SK-N-SH (cell line): ENCODE measurements at regions not wholly inside any gene's neighbourhood (a gene's known extent, or its start where the extent isn't known, plus 50 kb on each side); places are given as distances from the start of the nearest gene placed in this dataset.

ENCODE experiments used
- CTCF ChIA-PET: fragments of 300-600, 350-600 bp; formaldehyde crosslinking; extraction: SDS; loops from one replicate; lab custom pipeline; 2021; lab: Yijun Ruan, JAX
- POLR2A ChIA-PET: fragments of 350-600 bp; sonication (Branson Sonifier 250); formaldehyde crosslinking; extraction: SDS; loops from one replicate; lab custom pipeline; 2020; ENCODE audit warnings: antibody characterized with exemption, inconsistent platforms; lab: Yijun Ruan, JAX
- DNase-seq: peaks from one replicate; pipeline ENCODE4 v3.0.0; 2012
- H2AFZ ChIP-seq: fragments of 200-600 bp; sonication (generic); 2 replicates; pipeline ENCODE4 v1.8.1; 2016; ENCODE audit warnings: antibody characterized with exemption, mild to moderate bottlenecking, low read depth
- H3F3A ChIP-seq: fragments of 200-600 bp; sonication (generic); replicated peaks from 2 replicates; pipeline ENCODE3; 2016; ENCODE audit warnings: antibody characterized with exemption, mild to moderate bottlenecking; ENCODE audit not compliant: insufficient read depth
- H3K27ac ChIP-seq, 2 experiments: fragments of 200-500 bp in 1 of 2; fragments of 200-600 bp in 1 of 2; sonication (Bioruptor generic) in 1 of 2; sonication (generic), shearing (Covaris generic) in 1 of 2; 2 replicates each; pipeline versions ENCODE4 v1.5.1 to v1.6.1; 2014 to 2016; ENCODE audit warnings: low read depth in 2 of 2, inconsistent platforms in 1 of 2, low read length in 1 of 2, mild to moderate bottlenecking in 1 of 2, mixed read lengths in 1 of 2
- H3K27me3 ChIP-seq: fragments of 200-600 bp; sonication (generic), shearing (Covaris generic); 2 replicates; pipeline ENCODE4 v1.6.1; 2016; ENCODE audit warnings: mixed run types; ENCODE audit not compliant: insufficient read depth
- H3K36me3 ChIP-seq, 2 experiments: fragments of 200-500 bp in 1 of 2; fragments of 200-600 bp in 1 of 2; sonication (Bioruptor generic) in 1 of 2; sonication (generic) in 1 of 2; replicated peaks in 1 of 2; 2 replicates each; pipeline versions ENCODE3 to v1.5.1; 2014 to 2016; ENCODE audit warnings: low read length in 1 of 2, mild to moderate bottlenecking in 1 of 2; ENCODE audit not compliant: insufficient read depth in 2 of 2, control insufficient read depth in 1 of 2
- H3K4me1 ChIP-seq, 2 experiments: fragments of 200-500 bp in 1 of 2; fragments of 200-600 bp in 1 of 2; sonication (Bioruptor generic) in 1 of 2; sonication (generic), shearing (Covaris generic) in 1 of 2; 2 replicates each; pipeline versions ENCODE4 v1.5.1 to v1.6.1; 2014 to 2016; ENCODE audit warnings: low read depth in 1 of 2, low read length in 1 of 2, mixed run types in 1 of 2; ENCODE audit not compliant: insufficient read depth in 2 of 2, control insufficient read depth in 1 of 2
- H3K4me2 ChIP-seq: fragments of 200-600 bp; sonication (generic), shearing (Covaris generic); 2 replicates; pipeline ENCODE4 v1.6.1; 2017; ENCODE audit warnings: mixed run types
- H3K4me3 ChIP-seq, 2 experiments: fragments of 200-500 bp in 1 of 2; fragments of 200-600 bp in 1 of 2; sonication (Bioruptor generic) in 1 of 2; sonication (generic), shearing (Covaris generic) in 1 of 2; 2 replicates each; pipeline versions ENCODE4 v1.5.1 to v1.8.1; 2014 to 2016; ENCODE audit warnings: low read depth in 2 of 2, inconsistent platforms in 1 of 2, low read length in 1 of 2, mild to moderate bottlenecking in 1 of 2, mixed read lengths in 1 of 2, moderate library complexity in 1 of 2
- H3K79me2 ChIP-seq: fragments of 200-600 bp; sonication (generic); 2 replicates; pipeline ENCODE4 v1.8.1; 2017; ENCODE audit warnings: mild to moderate bottlenecking; ENCODE audit not compliant: insufficient read depth
- H3K9ac ChIP-seq: fragments of 200-600 bp; sonication (generic); 2 replicates; pipeline ENCODE4 v1.6.1; 2017; ENCODE audit warnings: mixed run types
- H3K9me2 ChIP-seq: fragments of 200-600 bp; sonication (generic); 2 replicates; pipeline ENCODE4 v1.6.1; 2017; ENCODE audit warnings: mixed run types
- H3K9me3 ChIP-seq: fragments of 200-600 bp; sonication (generic); 2 replicates; pipeline ENCODE4 v1.6.1; 2017; ENCODE audit warnings: mixed run types, mild to moderate bottlenecking, moderate library complexity
- H4K20me1 ChIP-seq: fragments of 200-600 bp; sonication (generic); 2 replicates; pipeline ENCODE4 v1.6.1; 2017; ENCODE audit warnings: mild to moderate bottlenecking, mixed run types; ENCODE audit not compliant: insufficient read depth
- EZH2phosphoT487 ChIP-seq: fragments of 200-600 bp; sonication (generic); IDR thresholded peaks from 2 replicates; pipeline ENCODE4 v1.6.1; 2017; ENCODE audit warnings: low read depth, mixed run types, mild to moderate bottlenecking, antibody characterized with exemption, moderate library complexity, borderline replicate concordance
- FOSL2 ChIP-seq: IDR thresholded peaks from 2 replicates; pipeline ENCODE4 v1.4.0; 2012; ENCODE audit warnings: low read depth, mild to moderate bottlenecking, moderate library complexity, borderline replicate concordance
- FOXJ3 ChIP-seq: sonication (generic); formaldehyde crosslinking; IDR thresholded peaks from 2 replicates; pipeline ENCODE4 v1.5.1; 2020; ENCODE audit warnings: mild to moderate bottlenecking, missing genetic modification reagents
- RAD21 ChIP-seq: IDR thresholded peaks from 2 replicates; pipeline ENCODE4 v1.6.1; 2012; ENCODE audit warnings: mild to moderate bottlenecking, low read length
- SMC3 ChIP-seq: IDR thresholded peaks from 2 replicates; pipeline ENCODE4 v1.6.1; 2012; ENCODE audit warnings: low read depth, low read length, improper control_type of control experiment
- TEAD4 ChIP-seq: IDR thresholded peaks from 2 replicates; pipeline ENCODE4 v1.4.0; 2012; ENCODE audit warnings: mild to moderate bottlenecking, borderline replicate concordance; ENCODE audit not compliant: insufficient read depth
- ZBTB33 ChIP-seq: IDR thresholded peaks from 2 replicates; pipeline ENCODE4 v1.4.0; 2012; ENCODE audit warnings: low read depth, borderline replicate concordance
- WGBS: methylation state at CpG from one replicate; pipeline ENCODE4 v1.1.6; 2017; ENCODE audit warnings: low lambda C conversion rate; 5-methylcytosine and 5-hydroxymethylcytosine counted together
- TF ChIP-seq, protein P1 (sequence below): fragments of 200-600 bp; sonication (generic); IDR thresholded peaks from 2 replicates; pipeline ENCODE4 v1.6.1; 2017; ENCODE audit warnings: antibody characterized with exemption, mild to moderate bottlenecking, moderate library complexity

GRCh38 chr5:93850311-93850710, 108.9 kb upstream of the POU5F2 start:
- H3K27me3 ChIP-seq: no peaks in the 10 kb centered on the region
- no peak overlapping the region for H2AFZ ChIP-seq
- H3K4me1 ChIP-seq: peaks cover 0 to 3% of the 10 kb centered on the region in 2 experiments; a peak in 3 of 4 replicates
- no peak overlapping the region for H3K27ac ChIP-seq
- no peak overlapping the region for H3K4me2 ChIP-seq
- CTCF ChIA-PET: interaction anchor here (1.0 kb wide), 1 partner anchor 935 kb away, joined by 3 read pairs; no protein-coding TSS in a partner anchor
- no peaks in the 10 kb centered on the region for H3K9me2 ChIP-seq
- no peak overlapping the region for H3K4me3 ChIP-seq
- no peak overlapping the region for H3K9ac ChIP-seq
- no peaks in the 10 kb centered on the region for H3K79me2 ChIP-seq
- no peaks in the 10 kb centered on the region for H3K9me3 ChIP-seq
- peak; percentile 20; the same call in 1 of the 2 replicates for TF ChIP-seq RAD21
- 0 out of 2 replicates have a peak, but pooled peaks have one; percentile 12 for TF ChIP-seq SMC3
- TF ChIP-seq FOSL2: no peak
- TF ChIP-seq, all 33 proteins: peak for 2
- no peaks in the 10 kb centered on the region for H4K20me1 ChIP-seq
- H3F3A ChIP-seq: no peaks in the 10 kb centered on the region
- no peaks in the 10 kb centered on the region for H3K36me3 ChIP-seq
- WGBS: 93% methylated on average over 3 of the region's 3 CpGs
- DNase-seq: peak; percentile 15
- POLR2A ChIA-PET: no interaction called here

DNA sequence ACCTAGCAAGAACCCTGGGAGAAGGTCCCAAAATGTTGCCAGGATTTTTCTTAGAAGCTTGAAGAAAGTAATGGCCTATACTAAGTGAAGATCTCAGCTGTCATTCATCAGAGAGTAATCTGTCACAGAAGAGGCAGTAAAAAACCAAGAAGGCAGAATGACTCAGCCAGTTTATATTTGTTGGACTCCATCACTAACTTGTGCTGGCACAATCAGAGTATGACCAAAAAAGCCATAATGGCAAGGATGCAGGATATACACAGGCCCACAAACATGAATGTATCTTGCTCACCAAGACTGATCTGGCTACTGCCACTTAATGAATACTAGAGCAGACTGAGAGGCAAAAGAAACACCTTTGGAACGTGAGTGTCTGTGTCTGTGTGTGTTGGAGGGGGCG, 104.0 kb upstream of the POU5F2 start:
- Histone ChIP-seq H3K9ac (no peak overlapping the region), H3K27me3 (no peaks in the 10 kb centered on the region), H3K79me2 (no peaks in the 10 kb centered on the region), H3K27ac (no peak overlapping the region), H3F3A (no peaks in the 10 kb centered on the region), H3K4me1 (peaks cover 0 to 3% of the 10 kb centered on the region in 2 experiments; a peak in 3 of 4 replicates), H3K4me2 (no peak overlapping the region), H3K36me3 (no peaks in the 10 kb centered on the region), H3K9me2 (no peaks in the 10 kb centered on the region), H4K20me1 (no peaks in the 10 kb centered on the region), H2AFZ (no peak overlapping the region), H3K4me3 (no peak overlapping the region), H3K9me3 (peaks cover 9% of the 10 kb centered on the region; the same call in 1 of the 2 replicates)
- no peak for DNase-seq
- CTCF ChIA-PET: interaction anchor here (0.8 kb wide), 2 partner anchors 44 to 45 kb away, joined by 3 read pairs; no protein-coding TSS in a partner anchor
- TF ChIP-seq EZH2phosphoT487: no peak
- TF ChIP-seq TEAD4: no peak
- TF ChIP-seq ZBTB33: no peak
- no peak for TF ChIP-seq FOXJ3 (CRISPR knock-in tag)
- TF ChIP-seq, protein P1, sequence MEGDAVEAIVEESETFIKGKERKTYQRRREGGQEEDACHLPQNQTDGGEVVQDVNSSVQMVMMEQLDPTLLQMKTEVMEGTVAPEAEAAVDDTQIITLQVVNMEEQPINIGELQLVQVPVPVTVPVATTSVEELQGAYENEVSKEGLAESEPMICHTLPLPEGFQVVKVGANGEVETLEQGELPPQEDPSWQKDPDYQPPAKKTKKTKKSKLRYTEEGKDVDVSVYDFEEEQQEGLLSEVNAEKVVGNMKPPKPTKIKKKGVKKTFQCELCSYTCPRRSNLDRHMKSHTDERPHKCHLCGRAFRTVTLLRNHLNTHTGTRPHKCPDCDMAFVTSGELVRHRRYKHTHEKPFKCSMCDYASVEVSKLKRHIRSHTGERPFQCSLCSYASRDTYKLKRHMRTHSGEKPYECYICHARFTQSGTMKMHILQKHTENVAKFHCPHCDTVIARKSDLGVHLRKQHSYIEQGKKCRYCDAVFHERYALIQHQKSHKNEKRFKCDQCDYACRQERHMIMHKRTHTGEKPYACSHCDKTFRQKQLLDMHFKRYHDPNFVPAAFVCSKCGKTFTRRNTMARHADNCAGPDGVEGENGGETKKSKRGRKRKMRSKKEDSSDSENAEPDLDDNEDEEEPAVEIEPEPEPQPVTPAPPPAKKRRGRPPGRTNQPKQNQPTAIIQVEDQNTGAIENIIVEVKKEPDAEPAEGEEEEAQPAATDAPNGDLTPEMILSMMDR: no peak
- POLR2A ChIA-PET: no interaction called here
- WGBS: 86% methylated on average over 2 of the region's 2 CpGs
